Chondrocyte (in vitro differentiated cells): ENCODE measurements at regions not wholly inside any gene's neighbourhood (a gene's known extent, or its start where the extent isn't known, plus 50 kb on each side); places are given as distances from the start of the nearest gene placed in this dataset.
A peak's percentile ranks its signal among the peaks of the same experiment; 100 is the strongest.

ENCODE experiments used
- DNase-seq: peaks from one replicate; pipeline ENCODE4 v3.0.0; 2021; ENCODE audit warnings: mixed read lengths, low spot score
- H3K27ac Mint-ChIP-seq: one replicate; pipeline ENCODE4 v1.8.0; 2021; ENCODE audit warnings: mild to moderate bottlenecking, moderate library complexity, mixed read lengths; ENCODE audit not compliant: unreplicated experiment
- H3K27me3 Mint-ChIP-seq: 2 replicates; pipeline ENCODE4 v1.8.0; 2021; ENCODE audit warnings: low read depth, mixed read lengths
- H3K36me3 Mint-ChIP-seq: 2 replicates; pipeline ENCODE4 v1.8.0; 2021; ENCODE audit warnings: low read depth, mixed read lengths
- H3K4me1 Mint-ChIP-seq: 2 replicates; pipeline ENCODE4 v1.8.0; 2021; ENCODE audit warnings: low read depth, mild to moderate bottlenecking, mixed read lengths
- H3K4me3 Mint-ChIP-seq: one replicate; pipeline ENCODE4 v1.8.0; 2021; ENCODE audit warnings: mild to moderate bottlenecking, moderate library complexity, mixed read lengths; ENCODE audit not compliant: unreplicated experiment
- H3K9me3 Mint-ChIP-seq: 2 replicates; pipeline ENCODE4 v1.8.0; 2021; ENCODE audit warnings: low read depth, mixed read lengths
- CTCF ChIP-seq: fragments of 200-600 bp; sonication (generic); IDR thresholded peaks from 2 replicates; pipeline ENCODE4 v1.5.0; 2021; ENCODE audit warnings: antibody characterized with exemption, mild to moderate bottlenecking, moderate library complexity

GRCh38 chr1:67522793-67523192, 92.6 kb upstream of the SERBP1 start:
- no peak overlapping the region for H3K4me3 Mint-ChIP-seq

GRCh38 chr1:67524143-67525052, 94.2 kb upstream of the SERBP1 start:
- DNase-seq: no peak
- Mint-ChIP-seq H3K27me3 (no peaks in the 10 kb centered on the region), H3K4me3 (no peak overlapping the region), H3K36me3 (no peaks in the 10 kb centered on the region), H3K27ac (no peak overlapping the region), H3K4me1 (no peaks in the 10 kb centered on the region), H3K9me3 (no peaks in the 10 kb centered on the region)
- TF ChIP-seq CTCF: peak; percentile 47

More at GRCh38 chr1:67522793-67523192, 92.6 kb upstream of the SERBP1 start:
- no peak for TF ChIP-seq CTCF
- no peak overlapping the region for H3K27ac Mint-ChIP-seq
- no peaks in the 10 kb centered on the region for H3K4me1 Mint-ChIP-seq
- DNase-seq: no peak
- H3K27me3 Mint-ChIP-seq: no peaks in the 10 kb centered on the region
- H3K36me3 Mint-ChIP-seq: no peaks in the 10 kb centered on the region
- peaks cover 6% of the 10 kb centered on the region for H3K9me3 Mint-ChIP-seq

GRCh38 chr1:67525053-67525760, 95.0 kb upstream of the SERBP1 start:
- Mint-ChIP-seq H3K27ac (no peak overlapping the region), H3K27me3 (no peaks in the 10 kb centered on the region)
- DNase-seq: no peak

GRCh38 chr1:67528141-67528540, 97.9 kb upstream of the SERBP1 start:
- no peak overlapping the region for H3K27ac Mint-ChIP-seq
- no peaks in the 10 kb centered on the region for H3K9me3 Mint-ChIP-seq
- no peak for DNase-seq
- no peaks in the 10 kb centered on the region for H3K4me1 Mint-ChIP-seq
- no peaks in the 10 kb centered on the region for H3K27me3 Mint-ChIP-seq
- no peak overlapping the region for H3K4me3 Mint-ChIP-seq
- TF ChIP-seq CTCF: no peak
- no peaks in the 10 kb centered on the region for H3K36me3 Mint-ChIP-seq

More at GRCh38 chr1:67525053-67525760, 95.0 kb upstream of the SERBP1 start:
- no peaks in the 10 kb centered on the region for H3K36me3 Mint-ChIP-seq
- H3K4me3 Mint-ChIP-seq: no peak overlapping the region
- no peak for TF ChIP-seq CTCF
- no peaks in the 10 kb centered on the region for H3K9me3 Mint-ChIP-seq
- H3K4me1 Mint-ChIP-seq: no peaks in the 10 kb centered on the region

GRCh38 chr1:67530071-67530470, 99.9 kb upstream of the SERBP1 start:
- Mint-ChIP-seq H3K27me3 (no peaks in the 10 kb centered on the region), H3K9me3 (no peaks in the 10 kb centered on the region), H3K4me3 (no peak overlapping the region), H3K27ac (no peak overlapping the region), H3K4me1 (peaks cover 5% of the 10 kb centered on the region), H3K36me3 (no peaks in the 10 kb centered on the region)
- no peak for DNase-seq
- no peak for TF ChIP-seq CTCF
